ENCODE measurements at regions not wholly inside any gene's neighbourhood (a gene's known extent, or its start where the extent isn't known, plus 50 kb on each side); places are given as distances from the start of the nearest gene placed in this dataset.

- no peak for TF ChIP-seq CTCF (IDR thresholded peaks at IDR 0.05; ENCODE audit: control extremely low read depth, extremely low read depth, low read depth, missing control alignments)
- CTCF ChIA-PET = no interaction called here
- no peak for DNase-seq (ENCODE audit: extremely low spot score)
- POLR2A ChIA-PET = no interaction called here
Observed at GRCh38 chr3:41129731-41130130, 69.6 kb upstream of the CTNNB1 start.

- ChIA-PET CTCF (no interaction called here), POLR2A (no interaction called here)
- DNase-seq (ENCODE audit: extremely low spot score) = no peak
- no peak for TF ChIP-seq CTCF (IDR thresholded peaks at IDR 0.05; ENCODE audit: control extremely low read depth, extremely low read depth, low read depth, missing control alignments)
Observed at GRCh38 chr3:41131224-41131623, 68.1 kb upstream of the CTNNB1 start.

GRCh38 chr3:41137686-41138111 is 61.6 kb upstream of the CTNNB1 start:
- no peak for TF ChIP-seq CTCF (IDR thresholded peaks at IDR 0.05; ENCODE audit: control extremely low read depth, extremely low read depth, low read depth, missing control alignments)
- POLR2A ChIA-PET = no interaction called here
- no peak for DNase-seq (ENCODE audit: extremely low spot score)
- CTCF ChIA-PET = interaction anchor here (3.3 kb wide), 1 partner anchor 11 kb away, joined by 9 read pairs; no protein-coding TSS in a partner anchor

DNA sequence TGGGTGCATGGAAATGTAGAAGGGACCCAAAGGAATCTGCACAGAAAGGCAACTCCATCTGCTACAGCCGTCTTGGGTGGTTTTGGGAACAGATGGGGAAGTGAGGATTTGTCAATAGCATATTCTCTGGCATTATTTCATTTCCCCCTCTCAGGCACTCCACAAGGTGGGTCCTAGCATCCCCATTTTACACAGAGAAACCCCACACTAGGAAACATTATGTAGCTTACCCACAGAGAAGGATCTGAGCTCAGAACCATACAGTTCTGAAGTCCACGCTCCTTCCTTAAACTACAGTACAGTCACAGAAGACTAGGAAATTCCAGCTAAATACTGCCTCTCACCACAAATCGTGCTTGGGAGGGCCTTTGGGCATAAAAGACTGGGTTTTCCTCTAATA is 61.2 kb upstream of the CTNNB1 start:
- DNase-seq (ENCODE audit: extremely low spot score) = no peak
- ChIA-PET POLR2A (no interaction called here), CTCF (interaction anchor here (0.9 to 3.3 kb wide), 2 partner anchors 11 to 34 kb away, joined by 3 to 9 read pairs; no protein-coding TSS in a partner anchor)
- TF ChIP-seq CTCF (IDR thresholded peaks at IDR 0.05; ENCODE audit: control extremely low read depth, extremely low read depth, low read depth, missing control alignments) = no peak

DNA sequence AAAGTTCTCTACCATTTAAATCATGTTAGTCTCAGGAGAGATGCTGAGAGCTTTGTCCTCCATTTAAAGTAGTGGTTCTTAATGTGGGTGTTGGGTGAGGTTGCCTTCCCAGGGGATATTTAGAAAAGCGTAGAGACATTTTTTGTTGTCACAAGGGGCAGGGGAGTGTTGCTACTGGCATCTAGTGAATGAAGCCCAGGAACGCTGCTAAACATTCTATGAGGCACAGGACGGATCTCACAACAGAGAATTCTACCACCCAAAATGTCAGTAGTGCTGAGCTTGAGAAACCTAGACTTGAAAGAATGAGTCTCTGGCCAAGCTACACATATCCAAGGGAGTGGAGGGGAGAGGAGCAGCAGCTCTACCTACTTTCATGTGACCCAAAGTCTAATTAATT is 60.7 kb upstream of the CTNNB1 start:
- CTCF ChIA-PET = interaction anchor here (0.9 to 3.3 kb wide), 3 partner anchors 12 to 34 kb away, joined by 3 to 9 read pairs (median 3); no protein-coding TSS in a partner anchor
- DNase-seq (ENCODE audit: extremely low spot score) = no peak
- no peak for TF ChIP-seq CTCF (IDR thresholded peaks at IDR 0.05; ENCODE audit: control extremely low read depth, extremely low read depth, low read depth, missing control alignments)
- POLR2A ChIA-PET = no interaction called here

GRCh38 chr3:41140242-41140641 is 59.1 kb upstream of the CTNNB1 start:
- CTCF ChIA-PET = no interaction called here
- POLR2A ChIA-PET = no interaction called here

More at GRCh38 chr3:41140242-41140641, 59.1 kb upstream of the CTNNB1 start:
- DNase-seq (ENCODE audit: extremely low spot score) = no peak
- TF ChIP-seq CTCF (IDR thresholded peaks at IDR 0.05; ENCODE audit: control extremely low read depth, extremely low read depth, low read depth, missing control alignments) = no peak

All from GM10248 (cell line).